Astrocyte (in vitro differentiated cells and primary cell): ENCODE measurements at regions not wholly inside any gene's neighbourhood (a gene's known extent, or its start where the extent isn't known, plus 50 kb on each side); places are given as distances from the start of the nearest gene placed in this dataset.
"Not testable (repeated sequence)": the region's sequence is repeated elsewhere in the genome, so short reads cannot be mapped to it uniquely, and the experiment has no call there.

Experiments used
- DNase-seq: peaks from one replicate; pipeline ENCODE4 v3.0.0-alpha.2; 2010; ENCODE audit warnings: low read depth
- FAIRE-seq: peaks from 2 replicates; lab custom pipeline; 2011; peaks lifted over from hg19 to GRCh38; lab: Jason Lieb, UNC
- H2AFZ ChIP-seq: 2 replicates; pipeline ENCODE4 v1.6.0; 2012; ENCODE audit warnings: low read depth, low read length, inconsistent platforms
- H3K27ac ChIP-seq: 2 replicates; pipeline ENCODE4 v1.5.1; 2011; ENCODE audit warnings: low read depth, low read length, inconsistent platforms
- H3K27me3 ChIP-seq: 2 replicates; pipeline ENCODE4 v1.6.0; 2011; ENCODE audit warnings: low read length, inconsistent platforms; ENCODE audit not compliant: insufficient read depth
- H3K36me3 ChIP-seq: 2 replicates; pipeline ENCODE4 v1.5.1; 2011; ENCODE audit warnings: low read length, inconsistent platforms; ENCODE audit not compliant: insufficient read depth
- H3K4me1 ChIP-seq: 2 replicates; pipeline ENCODE4 v1.5.1; 2011; ENCODE audit warnings: low read length, inconsistent platforms; ENCODE audit not compliant: insufficient read depth
- H3K4me2 ChIP-seq: 2 replicates; pipeline ENCODE4 v1.6.0; 2012; ENCODE audit warnings: low read length, inconsistent platforms
- H3K4me3 ChIP-seq: 2 replicates; pipeline ENCODE4 v1.5.1; 2011; ENCODE audit warnings: low read depth, mild to moderate bottlenecking, low read length, inconsistent platforms; ENCODE audit not compliant: insufficient read depth
- H3K79me2 ChIP-seq: 2 replicates; pipeline ENCODE4 v1.6.0; 2012; ENCODE audit warnings: mild to moderate bottlenecking, low read length, inconsistent platforms; ENCODE audit not compliant: insufficient read depth
- H3K9ac ChIP-seq: 2 replicates; pipeline ENCODE4 v1.6.0; 2012; ENCODE audit warnings: mild to moderate bottlenecking, low read length, inconsistent platforms
- H3K9me3 ChIP-seq: 2 replicates; pipeline ENCODE4 v1.5.1; 2012; ENCODE audit warnings: low read depth, mild to moderate bottlenecking, low read length, inconsistent platforms; ENCODE audit not compliant: insufficient read depth
- H4K20me1 ChIP-seq: 2 replicates; pipeline ENCODE4 v1.6.0; 2012; ENCODE audit warnings: low read length, inconsistent platforms; ENCODE audit not compliant: insufficient read depth
- H3K27ac Mint-ChIP-seq: one replicate; pipeline ENCODE4 v1.8.0; 2021; ENCODE audit warnings: mild to moderate bottlenecking, mixed read lengths; ENCODE audit not compliant: unreplicated experiment
- H3K27me3 Mint-ChIP-seq: one replicate; pipeline ENCODE4 v1.8.0; 2021; ENCODE audit warnings: low read depth, mixed read lengths; ENCODE audit not compliant: unreplicated experiment
- H3K36me3 Mint-ChIP-seq: one replicate; pipeline ENCODE4 v1.8.0; 2021; ENCODE audit warnings: low read depth, mixed read lengths; ENCODE audit not compliant: unreplicated experiment
- H3K4me1 Mint-ChIP-seq: one replicate; pipeline ENCODE4 v1.8.0; 2021; ENCODE audit warnings: low read depth, mixed read lengths; ENCODE audit not compliant: unreplicated experiment
- H3K4me3 Mint-ChIP-seq: one replicate; pipeline ENCODE4 v1.8.0; 2021; ENCODE audit warnings: mild to moderate bottlenecking, moderate library complexity, mixed read lengths; ENCODE audit not compliant: unreplicated experiment
- H3K9me3 Mint-ChIP-seq: one replicate; pipeline ENCODE4 v1.8.0; 2021; ENCODE audit warnings: mild to moderate bottlenecking, mixed read lengths; ENCODE audit not compliant: unreplicated experiment
- CTCF ChIP-seq: IDR thresholded peaks from 2 replicates; pipeline ENCODE4 v1.5.1; 2011; ENCODE audit warnings: low read depth, mild to moderate bottlenecking, inconsistent platforms, low read length, moderate library complexity; ENCODE audit not compliant: insufficient read depth
- EZH2 ChIP-seq: IDR thresholded peaks from 2 replicates; pipeline ENCODE4 v1.6.1; 2012; ENCODE audit warnings: mild to moderate bottlenecking, low read length, inconsistent platforms; ENCODE audit not compliant: insufficient read depth

- Histone ChIP-seq H3K4me2 (no peak overlapping the region), H3K9me3 (no peaks in the 10 kb centered on the region), H3K79me2 (no peaks in the 10 kb centered on the region), H3K4me1 (no peaks in the 10 kb centered on the region), H3K36me3 (no peaks in the 10 kb centered on the region), H3K9ac (no peak overlapping the region), H2AFZ (no peak overlapping the region), H3K4me3 (no peak overlapping the region), H3K27ac (no peak overlapping the region), H4K20me1 (no peaks in the 10 kb centered on the region), H3K27me3 (no peaks in the 10 kb centered on the region)
- Mint-ChIP-seq H3K4me1 (no peaks in the 10 kb centered on the region), H3K27me3 (peaks cover 6% of the 10 kb centered on the region), H3K4me3 (no peak overlapping the region), H3K27ac (no peak overlapping the region), H3K9me3 (peaks cover 2% of the 10 kb centered on the region), H3K36me3 (no peaks in the 10 kb centered on the region)
- DNase-seq (no peak), FAIRE-seq (no peak)
- TF ChIP-seq CTCF (no peak), EZH2 (no peak)
Measured at GRCh38 chr13:102536196-102536595, 60.6 kb upstream of the TPP2 start.

GRCh38 chr13:102530751-102531150 lies 66.0 kb upstream of the TPP2 start:
- Histone ChIP-seq H3K9ac (no peak overlapping the region), H2AFZ (no peak overlapping the region), H3K4me2 (no peak overlapping the region), H3K27me3 (no peaks in the 10 kb centered on the region), H3K36me3 (no peaks in the 10 kb centered on the region), H3K9me3 (no peaks in the 10 kb centered on the region), H3K79me2 (no peaks in the 10 kb centered on the region), H3K4me3 (no peak overlapping the region), H4K20me1 (no peaks in the 10 kb centered on the region), H3K4me1 (no peaks in the 10 kb centered on the region), H3K27ac (no peak overlapping the region)
- FAIRE-seq (no peak), DNase-seq (no peak)
- Mint-ChIP-seq H3K4me3 (no peak overlapping the region), H3K27me3 (peaks cover 5% of the 10 kb centered on the region), H3K27ac (no peak overlapping the region), H3K9me3 (peaks cover 2% of the 10 kb centered on the region), H3K4me1 (no peaks in the 10 kb centered on the region), H3K36me3 (no peaks in the 10 kb centered on the region)
- TF ChIP-seq EZH2 (no peak), CTCF (no peak)

GRCh38 chr13:102522251-102522650 lies 74.5 kb upstream of the TPP2 start:
- H3K4me3 Mint-ChIP-seq, H3K27ac ChIP-seq, H3K9ac ChIP-seq, H3K4me2 ChIP-seq, H3K9me3 Mint-ChIP-seq, H3K27me3 Mint-ChIP-seq, H3K4me1 ChIP-seq, H3K27ac Mint-ChIP-seq, FAIRE-seq, H4K20me1 ChIP-seq, H3K27me3 ChIP-seq, H3K36me3 Mint-ChIP-seq, H3K79me2 ChIP-seq, H3K36me3 ChIP-seq, H3K4me1 Mint-ChIP-seq, DNase-seq, H3K9me3 ChIP-seq, H2AFZ ChIP-seq, H3K4me3 ChIP-seq: not testable (repeated sequence)
